Neural crest cell (in vitro differentiated cells): ENCODE measurements at regions not wholly inside any gene's neighbourhood (a gene's known extent, or its start where the extent isn't known, plus 50 kb on each side); places are given as distances from the start of the nearest gene placed in this dataset.

Experiments used
- DNase-seq: peaks from one replicate; pipeline ENCODE4 v3.0.0; 2021; ENCODE audit warnings: low read depth, mixed read lengths, low spot score
- H3K27ac Mint-ChIP-seq: one replicate; pipeline ENCODE4 v1.8.0; 2021; ENCODE audit warnings: mild to moderate bottlenecking, mixed read lengths; ENCODE audit not compliant: unreplicated experiment
- H3K27me3 Mint-ChIP-seq: 2 replicates; pipeline ENCODE4 v1.8.0; 2021; ENCODE audit warnings: low read depth, mild to moderate bottlenecking, mixed read lengths
- H3K36me3 Mint-ChIP-seq: 2 replicates; pipeline ENCODE4 v1.8.0; 2021; ENCODE audit warnings: low read depth, mild to moderate bottlenecking, mixed read lengths
- H3K4me1 Mint-ChIP-seq: 2 replicates; pipeline ENCODE4 v1.8.0; 2021; ENCODE audit warnings: mixed read lengths
- H3K4me3 Mint-ChIP-seq: one replicate; pipeline ENCODE4 v1.8.0; 2021; ENCODE audit warnings: mild to moderate bottlenecking, mixed read lengths
- H3K9me3 Mint-ChIP-seq: 2 replicates; pipeline ENCODE4 v1.8.0; 2021; ENCODE audit warnings: mixed read lengths
- TF ChIP-seq, protein P1 (sequence below): fragments of 200-600 bp; sonication (generic); conservative IDR thresholded peaks from 2 replicates; pipeline ENCODE4 v1.5.0; 2021; ENCODE audit warnings: antibody characterized with exemption, mild to moderate bottlenecking

DNA sequence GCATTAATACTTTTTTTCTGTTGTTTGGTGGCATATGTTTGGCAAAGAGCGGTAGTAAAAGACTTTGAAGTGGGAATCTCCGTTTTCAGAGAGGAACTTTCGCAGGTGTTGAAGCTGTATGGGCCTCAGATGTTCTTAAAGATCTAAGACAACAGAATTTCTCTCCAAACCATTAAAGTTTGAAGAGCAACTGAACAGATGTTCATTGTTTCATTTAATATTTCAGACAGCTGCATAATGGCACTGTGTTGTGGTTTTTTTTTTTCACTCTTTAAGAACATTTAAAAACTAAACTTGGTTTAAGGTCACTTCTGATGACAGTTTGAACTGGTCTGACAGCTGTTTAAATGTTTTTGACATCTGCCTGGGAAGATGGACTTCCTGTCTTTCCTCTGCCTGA, 882.7 kb upstream of the PCDH10 start:
- no peak overlapping the region for H3K27ac Mint-ChIP-seq
- no peaks in the 10 kb centered on the region for H3K36me3 Mint-ChIP-seq
- no peak for DNase-seq
- H3K4me1 Mint-ChIP-seq: no peaks in the 10 kb centered on the region
- H3K27me3 Mint-ChIP-seq: no peaks in the 10 kb centered on the region
- TF ChIP-seq, protein P1, sequence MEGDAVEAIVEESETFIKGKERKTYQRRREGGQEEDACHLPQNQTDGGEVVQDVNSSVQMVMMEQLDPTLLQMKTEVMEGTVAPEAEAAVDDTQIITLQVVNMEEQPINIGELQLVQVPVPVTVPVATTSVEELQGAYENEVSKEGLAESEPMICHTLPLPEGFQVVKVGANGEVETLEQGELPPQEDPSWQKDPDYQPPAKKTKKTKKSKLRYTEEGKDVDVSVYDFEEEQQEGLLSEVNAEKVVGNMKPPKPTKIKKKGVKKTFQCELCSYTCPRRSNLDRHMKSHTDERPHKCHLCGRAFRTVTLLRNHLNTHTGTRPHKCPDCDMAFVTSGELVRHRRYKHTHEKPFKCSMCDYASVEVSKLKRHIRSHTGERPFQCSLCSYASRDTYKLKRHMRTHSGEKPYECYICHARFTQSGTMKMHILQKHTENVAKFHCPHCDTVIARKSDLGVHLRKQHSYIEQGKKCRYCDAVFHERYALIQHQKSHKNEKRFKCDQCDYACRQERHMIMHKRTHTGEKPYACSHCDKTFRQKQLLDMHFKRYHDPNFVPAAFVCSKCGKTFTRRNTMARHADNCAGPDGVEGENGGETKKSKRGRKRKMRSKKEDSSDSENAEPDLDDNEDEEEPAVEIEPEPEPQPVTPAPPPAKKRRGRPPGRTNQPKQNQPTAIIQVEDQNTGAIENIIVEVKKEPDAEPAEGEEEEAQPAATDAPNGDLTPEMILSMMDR: no peak
- H3K4me3 Mint-ChIP-seq: no peak overlapping the region
- H3K9me3 Mint-ChIP-seq: no peaks in the 10 kb centered on the region

DNA sequence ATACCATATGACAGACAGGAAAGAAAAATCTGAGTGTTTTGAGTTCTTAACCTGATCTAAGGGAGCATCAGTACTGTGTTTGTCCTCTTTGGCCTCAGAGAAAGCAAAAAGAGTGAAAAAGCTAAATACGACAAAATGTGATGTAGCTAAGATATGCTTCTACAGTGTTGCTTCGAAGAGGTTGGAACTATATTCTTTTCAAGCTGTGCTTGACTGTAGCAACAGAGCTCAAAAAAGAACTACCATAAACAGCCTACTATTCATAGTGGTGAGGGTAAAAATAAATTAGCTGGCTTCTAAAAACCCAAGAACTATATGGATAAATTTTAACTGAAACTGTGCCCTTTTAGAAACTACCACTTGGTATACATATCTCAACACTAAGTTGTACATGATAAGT, 881.8 kb upstream of the PCDH10 start:
- no peak overlapping the region for H3K27ac Mint-ChIP-seq
- H3K9me3 Mint-ChIP-seq: no peaks in the 10 kb centered on the region
- DNase-seq: no peak
- H3K4me1 Mint-ChIP-seq: no peaks in the 10 kb centered on the region
- no peaks in the 10 kb centered on the region for H3K36me3 Mint-ChIP-seq
- no peak overlapping the region for H3K4me3 Mint-ChIP-seq
- H3K27me3 Mint-ChIP-seq: no peaks in the 10 kb centered on the region
- TF ChIP-seq, protein P1: no peak

DNA sequence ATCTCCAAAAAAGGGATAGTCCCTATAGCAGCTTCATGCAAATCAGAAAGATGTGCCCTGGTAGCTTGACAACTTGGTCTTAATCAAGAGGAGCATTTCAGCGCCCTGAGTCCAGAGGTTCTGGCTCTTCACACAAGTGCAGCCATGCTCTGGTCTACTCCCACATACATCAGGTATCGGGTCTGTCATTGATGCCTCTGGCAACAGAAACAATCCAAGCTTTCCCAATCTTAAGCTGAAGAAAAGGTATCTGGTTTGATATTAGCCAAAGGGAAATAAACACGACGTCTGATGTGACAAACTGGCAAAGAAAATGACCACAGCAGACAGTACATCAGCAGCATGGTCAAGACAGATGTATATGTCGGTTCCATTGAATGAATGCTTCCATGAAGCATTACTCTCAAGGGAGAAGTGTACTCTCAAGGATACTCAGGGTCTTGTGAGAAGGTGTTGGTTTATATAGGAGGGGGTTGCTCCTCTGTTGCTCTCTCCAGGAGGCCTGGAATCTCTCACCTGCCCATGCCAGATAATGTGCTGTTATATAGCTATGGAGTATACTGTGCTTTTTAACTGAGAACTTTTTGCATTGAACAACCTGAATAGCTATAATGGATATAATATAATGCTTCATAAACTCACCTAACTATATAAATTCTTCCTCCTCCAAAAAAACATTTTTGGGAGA, 879.6 kb upstream of the PCDH10 start:
- no peaks in the 10 kb centered on the region for H3K4me1 Mint-ChIP-seq
- H3K4me3 Mint-ChIP-seq: no peak overlapping the region
- H3K36me3 Mint-ChIP-seq: no peaks in the 10 kb centered on the region
- no peak for DNase-seq
- H3K27me3 Mint-ChIP-seq: no peaks in the 10 kb centered on the region
- H3K9me3 Mint-ChIP-seq: no peaks in the 10 kb centered on the region
- TF ChIP-seq, protein P1: no peak
- H3K27ac Mint-ChIP-seq: no peak overlapping the region

DNA sequence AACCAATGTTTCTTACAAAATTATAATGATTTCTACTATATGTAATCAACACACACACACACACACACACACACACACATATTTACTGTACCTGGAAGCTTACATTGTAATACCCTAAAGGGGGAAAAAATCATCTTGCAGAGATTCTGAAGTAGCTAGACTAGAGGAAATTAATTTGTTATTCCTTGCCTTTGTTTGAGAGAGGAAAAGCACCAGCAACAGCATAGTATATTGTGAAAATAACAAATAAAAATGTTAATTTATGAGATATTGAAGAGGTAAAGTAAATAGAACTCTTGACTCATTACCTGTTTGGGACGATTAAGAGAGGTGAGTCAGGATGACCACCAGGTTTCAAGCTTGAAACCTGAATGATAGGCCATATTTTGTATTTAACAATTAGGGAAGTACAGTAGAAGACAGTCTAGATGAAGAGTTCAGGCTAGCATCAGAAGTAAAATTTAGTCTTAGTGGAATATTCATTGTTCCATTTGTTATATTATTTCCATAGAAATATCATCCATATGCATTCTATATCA, 873.4 kb upstream of the PCDH10 start:
- H3K27me3 Mint-ChIP-seq: no peaks in the 10 kb centered on the region
- no peaks in the 10 kb centered on the region for H3K4me1 Mint-ChIP-seq
- H3K36me3 Mint-ChIP-seq: no peaks in the 10 kb centered on the region
- no peak for DNase-seq
- H3K27ac Mint-ChIP-seq: no peak overlapping the region
- H3K4me3 Mint-ChIP-seq: no peak overlapping the region
- H3K9me3 Mint-ChIP-seq: peaks cover 6% of the 10 kb centered on the region
- TF ChIP-seq, protein P1: no peak

DNA sequence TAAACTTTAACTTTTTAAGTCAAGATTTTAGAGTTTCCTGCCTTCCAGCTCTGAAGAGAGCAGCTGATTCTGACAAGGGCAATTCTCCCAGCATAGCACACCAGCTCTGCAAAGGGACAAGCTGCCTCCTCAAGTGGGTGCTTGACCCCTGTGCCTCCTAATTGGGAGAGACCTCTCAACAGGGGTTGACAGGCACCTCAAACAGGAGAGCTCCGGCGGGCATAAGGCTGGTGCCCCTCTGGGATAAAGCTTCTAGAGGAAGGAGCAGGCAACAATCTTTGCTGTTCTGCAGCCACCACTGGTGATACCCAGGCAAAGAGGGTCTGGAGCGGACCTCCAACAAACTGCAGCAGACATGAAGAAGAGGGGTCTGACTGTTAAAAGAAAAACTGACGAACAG, 872.9 kb upstream of the PCDH10 start:
- Mint-ChIP-seq H3K27me3 (no peaks in the 10 kb centered on the region), H3K36me3 (no peaks in the 10 kb centered on the region), H3K27ac (no peak overlapping the region), H3K4me1 (no peaks in the 10 kb centered on the region), H3K9me3 (peaks cover 6% of the 10 kb centered on the region), H3K4me3 (no peak overlapping the region)
- TF ChIP-seq, protein P1: no peak
- DNase-seq: no peak
